Islet precursor cell (in vitro differentiated cells): ENCODE measurements at regions not wholly inside any gene's neighbourhood (a gene's known extent, or its start where the extent isn't known, plus 50 kb on each side); places are given as distances from the start of the nearest gene placed in this dataset.

ENCODE experiments used
- DNase-seq: peaks from one replicate; pipeline ENCODE4 v3.0.0-alpha.2; 2018

- DNase-seq = no peak
Measured at GRCh38 chr5:4866817-4867216, 273.3 kb upstream of the ADAMTS16 start.

DNA sequence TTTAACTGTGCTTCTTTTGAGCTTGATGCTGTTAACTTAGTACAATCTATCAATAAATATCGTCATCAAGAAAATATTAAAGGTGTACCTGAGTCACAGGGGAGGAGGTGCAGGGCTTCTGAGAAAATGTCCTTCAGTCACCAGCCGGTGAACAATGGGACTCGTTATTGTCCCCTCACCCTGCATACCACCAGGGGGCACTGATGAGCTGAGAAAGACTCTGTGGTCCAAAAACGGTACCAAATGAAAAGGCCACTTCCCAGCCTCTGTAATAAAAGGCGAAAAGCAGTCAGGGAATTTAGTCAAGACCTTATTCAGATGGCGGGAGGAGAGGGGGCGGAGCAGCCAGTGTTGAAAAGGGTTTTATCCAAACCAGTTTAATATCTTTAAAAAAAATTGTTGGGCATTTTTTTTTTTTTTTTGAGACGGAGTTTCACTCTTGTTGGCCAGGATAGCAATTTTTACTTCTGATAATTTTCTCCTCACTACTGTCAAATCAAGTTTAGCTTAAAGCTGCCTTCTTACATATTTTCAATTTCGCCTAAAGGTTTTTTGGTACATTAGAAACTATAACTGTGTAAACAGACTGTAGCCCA, 271.9 kb upstream of the ADAMTS16 start:
- DNase-seq = peak; percentile 67

DNA sequence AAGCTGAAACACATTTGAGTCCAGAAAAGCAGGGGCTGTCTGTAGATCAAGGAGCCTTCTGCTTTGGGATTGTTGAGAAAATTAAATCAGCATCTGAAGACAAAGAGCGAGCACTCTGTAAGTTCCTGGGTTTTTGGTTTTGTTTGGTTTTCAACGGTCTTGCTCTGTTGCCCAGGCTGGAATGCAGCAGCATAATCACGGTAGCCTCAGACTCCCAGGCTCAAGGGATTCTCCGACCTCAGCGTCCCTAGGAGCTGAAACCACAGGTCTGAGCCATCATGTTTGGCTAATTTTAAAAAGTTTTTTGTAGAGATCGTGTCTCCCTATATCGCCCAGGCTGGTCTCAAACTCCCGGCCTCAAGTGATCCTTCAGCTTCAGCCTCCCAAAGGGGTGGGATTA, 266.5 kb upstream of the ADAMTS16 start:
- no peak for DNase-seq

DNA sequence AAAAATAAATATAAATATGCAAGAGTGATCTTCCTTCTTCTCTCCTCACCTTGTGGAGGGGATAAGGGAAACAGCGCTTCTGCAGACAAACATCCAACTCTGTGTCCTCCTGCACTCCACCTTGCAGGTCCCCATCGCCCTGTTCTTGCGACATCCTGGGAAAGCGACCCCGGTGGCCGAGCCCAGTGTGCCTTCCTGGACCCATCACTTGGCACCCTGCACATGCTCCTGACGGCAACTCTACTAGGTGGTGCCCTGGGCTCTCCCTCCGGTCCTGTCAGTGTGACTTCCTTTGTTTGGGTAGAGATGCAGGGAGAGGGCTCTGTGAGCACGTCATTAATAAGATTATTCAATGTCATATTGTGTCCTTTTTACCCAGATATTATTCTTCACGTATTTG, 266.0 kb upstream of the ADAMTS16 start:
- DNase-seq = no peak

DNA sequence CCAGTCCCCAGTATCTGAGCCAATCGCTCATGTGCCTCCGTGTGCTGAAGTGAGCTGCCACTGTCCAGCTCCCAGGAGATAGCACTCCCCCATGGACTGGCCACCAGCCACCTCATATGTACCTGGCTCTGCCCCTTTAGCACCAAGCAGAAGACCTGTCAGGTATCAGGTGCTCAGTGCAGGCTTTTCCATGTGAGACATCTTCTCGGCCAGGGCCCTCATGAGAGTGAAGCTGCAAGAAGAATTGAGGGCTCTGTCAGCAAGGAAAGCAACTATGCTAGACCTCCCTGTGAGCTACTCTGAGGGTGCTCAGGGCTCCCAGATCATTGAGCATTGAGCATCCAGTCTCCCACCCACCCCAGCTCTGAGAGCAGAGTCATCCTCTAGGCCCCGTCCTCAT, 264.2 kb upstream of the ADAMTS16 start:
- DNase-seq = no peak

GRCh38 chr5:4876804-4877203, 263.3 kb upstream of the ADAMTS16 start:
- DNase-seq = no peak

- DNase-seq = no peak
Measured at GRCh38 chr5:4877579-4877978, 262.6 kb upstream of the ADAMTS16 start.

GRCh38 chr5:4879075-4879474, 261.1 kb upstream of the ADAMTS16 start:
- DNase-seq = no peak

DNA sequence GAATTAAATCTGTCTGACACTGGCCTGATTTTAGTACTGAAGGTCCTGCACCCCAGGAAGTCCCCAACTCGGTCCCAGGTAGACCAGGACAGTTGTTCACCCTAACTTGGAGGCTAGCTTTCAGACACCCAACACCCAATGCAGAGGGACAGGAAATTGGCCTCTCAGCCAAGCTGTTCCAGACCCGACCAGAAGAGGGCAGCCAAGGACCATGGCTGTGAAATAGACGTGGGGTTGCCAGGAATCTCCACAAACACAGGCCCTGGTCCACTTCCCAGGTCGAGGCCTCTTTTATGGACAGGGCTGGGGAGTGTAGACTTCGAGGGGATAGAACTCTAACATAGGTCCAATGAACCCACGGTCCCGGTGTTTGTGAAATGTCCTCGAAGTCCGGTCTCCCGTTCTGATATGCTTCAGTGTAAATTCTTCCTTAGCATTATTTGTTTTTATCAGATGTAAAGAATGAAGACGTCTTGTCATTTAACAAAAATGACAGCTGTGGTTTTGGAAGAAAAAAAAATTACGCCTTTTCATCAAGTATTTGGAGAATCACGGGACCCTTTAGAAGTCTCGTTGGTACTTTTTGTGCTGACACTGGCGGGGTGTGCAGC, 260.3 kb upstream of the ADAMTS16 start:
- peak; percentile 91 for DNase-seq

DNA sequence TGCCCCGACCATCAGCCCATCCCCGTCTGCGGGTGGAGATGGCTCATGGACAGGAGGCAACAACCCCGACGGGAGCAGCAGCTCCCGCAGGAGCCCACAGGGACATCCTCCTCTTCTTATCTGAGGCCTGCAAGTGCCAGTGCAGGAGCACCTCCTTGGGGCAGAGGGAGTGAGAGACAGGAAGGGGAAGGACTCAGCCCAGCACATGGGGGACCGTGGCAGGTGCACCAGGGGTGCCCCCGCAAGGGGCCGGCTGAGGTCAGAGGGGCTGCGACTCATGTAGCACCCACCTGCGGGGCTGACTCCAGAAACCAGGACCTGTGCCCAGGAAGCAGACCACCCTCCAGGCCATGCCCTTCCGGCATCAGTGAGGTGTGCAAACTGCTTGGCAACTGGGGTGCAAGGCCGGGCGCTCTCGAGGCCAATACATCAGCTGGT, 259.8 kb upstream of the ADAMTS16 start:
- no peak for DNase-seq

GRCh38 chr5:4881366-4882002, 258.6 kb upstream of the ADAMTS16 start:
- DNase-seq = no peak

GRCh38 chr5:4882186-4882585, 257.9 kb upstream of the ADAMTS16 start:
- DNase-seq = no peak

GRCh38 chr5:4883360-4883759, 256.8 kb upstream of the ADAMTS16 start:
- DNase-seq = no peak

DNA sequence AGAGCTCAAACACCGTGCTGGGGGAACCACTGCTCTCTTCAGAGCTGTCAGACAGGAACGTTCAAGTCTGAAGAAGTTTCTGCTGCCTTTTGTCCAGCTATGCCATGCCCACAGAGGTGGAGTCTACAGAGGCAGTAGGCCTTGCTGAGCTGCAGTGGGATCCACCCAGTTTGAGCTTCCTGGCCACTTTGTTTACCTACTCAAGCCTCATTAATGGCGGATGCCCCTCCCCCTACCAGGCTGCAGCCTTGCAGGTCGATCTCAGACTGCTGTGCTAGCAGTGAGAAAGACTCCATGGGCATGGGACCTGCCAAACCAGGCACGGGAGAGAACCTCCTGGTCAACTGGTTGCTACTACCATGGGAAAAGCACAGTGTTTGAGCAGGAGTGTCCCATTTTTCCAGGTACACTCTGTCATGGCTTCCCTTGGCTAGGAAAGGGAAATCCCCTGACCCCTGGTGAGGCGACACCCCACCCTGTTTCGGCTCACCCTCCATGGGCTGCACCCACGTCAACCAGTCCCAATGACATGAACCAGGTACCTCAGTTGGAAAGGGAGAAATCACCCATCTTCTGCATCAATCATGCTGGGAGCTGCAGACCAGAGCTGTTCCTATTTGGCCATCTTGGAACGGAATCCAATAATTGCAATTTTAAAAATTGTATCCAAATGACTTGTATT, 246.9 kb upstream of the ADAMTS16 start:
- no peak for DNase-seq

DNA sequence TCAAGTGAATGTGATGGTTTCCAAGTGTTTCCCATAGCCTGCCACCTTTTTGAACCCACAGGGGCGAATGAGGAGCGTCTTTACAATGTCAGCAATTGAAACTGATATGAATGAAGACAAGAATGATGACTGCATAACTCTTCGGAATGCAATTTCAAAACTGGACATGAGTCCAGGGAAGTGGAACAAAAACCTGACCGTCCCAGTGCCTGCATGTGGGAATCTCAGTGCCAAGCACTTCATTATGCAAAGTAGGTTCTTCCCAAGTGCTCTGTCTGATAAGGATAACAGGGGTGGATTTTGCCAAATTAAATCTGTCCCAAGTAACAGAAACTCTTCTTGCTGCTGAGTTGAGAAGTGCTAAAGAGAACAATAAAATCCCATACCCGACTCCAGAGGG, 243.8 kb upstream of the ADAMTS16 start:
- DNase-seq = no peak

GRCh38 chr5:4901305-4901811, 238.8 kb upstream of the ADAMTS16 start:
- DNase-seq = no peak

- DNase-seq = no peak
Measured at GRCh38 chr5:4901924-4902323, 238.2 kb upstream of the ADAMTS16 start.

GRCh38 chr5:4905674-4906520, 234.2 kb upstream of the ADAMTS16 start:
- DNase-seq = no peak

DNA sequence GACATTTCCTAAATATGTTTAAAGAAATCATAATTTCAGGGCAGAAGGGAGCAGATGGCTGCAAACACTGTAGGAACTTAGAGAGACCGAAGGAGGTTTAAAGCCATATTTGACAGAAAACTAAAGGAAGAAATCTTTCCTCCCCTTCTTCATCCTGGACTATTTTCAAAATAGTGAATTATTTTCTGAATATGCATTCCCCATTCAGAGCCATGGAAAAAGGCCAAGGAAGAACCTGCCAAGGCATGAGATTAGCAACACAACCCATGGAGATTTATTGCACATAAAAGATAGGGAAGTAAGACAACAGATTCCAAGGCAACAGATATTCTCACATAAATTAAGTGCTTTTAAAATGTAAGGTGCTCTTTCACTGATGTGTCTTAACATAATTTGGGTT, 233.3 kb upstream of the ADAMTS16 start:
- no peak for DNase-seq

GRCh38 chr5:4907571-4907970, 232.6 kb upstream of the ADAMTS16 start:
- no peak for DNase-seq

DNA sequence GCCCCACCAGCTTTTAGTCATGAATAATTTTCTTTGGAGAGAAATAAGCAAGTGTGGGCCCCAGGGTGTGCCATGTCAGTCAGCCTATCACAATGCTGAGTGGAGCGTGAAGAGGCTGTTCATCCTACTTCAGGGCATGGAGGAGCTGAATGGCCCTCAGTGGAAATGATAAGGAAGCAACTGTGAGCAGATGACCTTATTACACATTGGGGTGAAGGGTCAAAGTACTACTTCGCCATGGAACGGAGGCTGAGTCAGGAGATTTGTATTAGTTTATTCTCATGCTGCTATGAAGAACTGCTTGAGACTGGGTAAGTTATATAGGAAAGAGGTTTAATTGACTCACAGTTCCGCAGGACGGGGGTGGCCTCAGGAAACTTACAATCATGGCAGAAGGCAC, 231.0 kb upstream of the ADAMTS16 start:
- DNase-seq = no peak

DNA sequence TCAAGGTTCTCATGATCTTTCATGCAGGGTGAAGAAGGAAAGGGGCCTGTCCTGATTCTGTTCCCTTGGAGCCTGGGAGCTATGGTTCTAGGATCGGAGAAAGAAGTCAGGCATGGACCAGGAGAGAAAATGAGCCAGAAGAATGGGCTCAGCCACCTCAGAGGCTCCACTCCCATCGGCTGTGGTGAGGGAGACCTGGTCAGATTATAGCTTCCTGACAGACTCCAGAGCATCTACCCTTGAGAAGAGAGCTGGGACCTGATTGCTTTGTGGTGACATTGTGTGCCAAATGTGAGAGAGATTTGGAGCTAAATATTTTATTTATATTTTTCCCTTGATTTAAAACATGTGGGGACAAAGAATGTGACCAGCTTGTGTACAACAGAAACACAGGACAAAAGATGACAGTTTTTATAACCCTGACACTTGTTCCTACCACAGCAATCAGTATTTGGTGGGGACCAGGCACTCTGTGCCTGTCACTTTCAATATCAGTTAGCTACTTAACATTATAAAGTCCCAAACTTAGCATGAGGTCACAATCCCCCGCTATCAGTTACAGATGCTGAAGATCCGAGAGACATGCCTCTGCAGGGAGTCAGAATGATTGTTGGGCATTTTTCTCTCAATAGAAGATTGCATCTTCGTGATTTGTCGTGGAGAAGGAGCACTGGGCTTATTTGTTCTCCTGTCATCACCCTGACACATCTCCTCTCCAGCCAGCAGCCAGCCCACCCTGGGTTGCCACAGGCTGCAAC, 228.3 kb upstream of the ADAMTS16 start:
- no peak for DNase-seq
